ENCODE measurements at regions not wholly inside any gene's neighbourhood (a gene's known extent, or its start where the extent isn't known, plus 50 kb on each side); places are given as distances from the start of the nearest gene placed in this dataset.

- TF ChIP-seq CTCF (conservative IDR thresholded peaks at IDR 0.05; ENCODE audit: low read depth, low read length) = no peak
- no peak for TF ChIP-seq CEBPB (IDR thresholded peaks at IDR 0.05; ENCODE audit: low read depth, low read length)
- TF ChIP-seq RFX5 (IDR thresholded peaks at IDR 0.05; ENCODE audit: low read depth, low read length) = no peak
- no peak for TF ChIP-seq POLR2A (IDR thresholded peaks at IDR 0.05; ENCODE audit: low read depth, low read length)
- TF ChIP-seq RAD21 (IDR thresholded peaks at IDR 0.05; ENCODE audit: low read length) = no peak
- TF ChIP-seq MXI1 (IDR thresholded peaks at IDR 0.05; ENCODE audit: borderline replicate concordance, low read depth, low read length) = no peak
- TF ChIP-seq MAFK (IDR thresholded peaks at IDR 0.05; ENCODE audit: low read depth, low read length) = no peak
- TF ChIP-seq USF2 (IDR thresholded peaks at IDR 0.05; ENCODE audit: low read depth, low read length) = no peak
- no peak for TF ChIP-seq RCOR1 (IDR thresholded peaks at IDR 0.05; ENCODE audit: insufficient replicate concordance, low read length)
- TF ChIP-seq BHLHE40 (IDR thresholded peaks at IDR 0.05; ENCODE audit: low read depth, low read length) = no peak
- TF ChIP-seq SMC3 (IDR thresholded peaks at IDR 0.05; ENCODE audit: low read depth, low read length) = no peak
- TF ChIP-seq ELK1 (IDR thresholded peaks at IDR 0.05; ENCODE audit: borderline replicate concordance, low read depth, low read length) = no peak
Observed at GRCh38 chr9:107856633-107857032, 367.1 kb upstream of the KLF4 start.
